PC-3 (cell line): ENCODE measurements at regions not wholly inside any gene's neighbourhood (a gene's known extent, or its start where the extent isn't known, plus 50 kb on each side); places are given as distances from the start of the nearest gene placed in this dataset.

Source experiments
- ATAC-seq: fragments of 200-7000 bp; cut with Tn5 transposase; 2 replicates; pipeline ENCODE4 v1.9.1; 2020; ENCODE audit warnings: mild to moderate bottlenecking, moderate library complexity
- BruUV-seq: library from RNA; stranded (reverse); fragments of 400-500 nt; replicated peaks from 2 replicates; lab custom pipeline; 2021; lab: Mats Ljungman, UMichigan
- CTCF ChIA-PET: fragments of 300-600 bp; sonication (Branson Sonifier 250); formaldehyde crosslinking; loops from one replicate; lab custom pipeline; 2022; ENCODE audit warnings: antibody characterized with exemption; lab: Charles Lee
- POLR2A ChIA-PET: fragments of 300-600 bp; sonication (Branson Sonifier 250); formaldehyde crosslinking; loops from one replicate; lab custom pipeline; 2022; ENCODE audit warnings: antibody characterized with exemption; ENCODE audit not compliant: unreplicated experiment; lab: Charles Lee
- DNase-seq: peaks from one replicate; pipeline ENCODE4 v3.0.0-alpha.2; 2015
- H2AFZ ChIP-seq: fragments of 300-600 bp; sonication (generic); 2 replicates; pipeline ENCODE4 v1.6.0; 2016; ENCODE audit warnings: antibody characterized with exemption, low read length
- H3F3A ChIP-seq: fragments of 300-600 bp; sonication (generic); one replicate; pipeline ENCODE4 v1.6.0; 2017; ENCODE audit warnings: antibody characterized with exemption, low read length, control low read depth, mild to moderate bottlenecking; ENCODE audit not compliant: unreplicated experiment
- H3K27ac ChIP-seq: fragments of 300-600 bp; sonication (generic); 2 replicates; pipeline ENCODE4 v1.5.1; 2016; ENCODE audit warnings: mild to moderate bottlenecking, low read length
- H3K27me3 ChIP-seq: fragments of 300-600 bp; sonication (generic); 2 replicates; pipeline ENCODE4 v1.6.1; 2016; ENCODE audit warnings: low read length, mixed read lengths
- H3K36me3 ChIP-seq: fragments of 300-600 bp; sonication (generic); 2 replicates; pipeline ENCODE4 v1.6.1; 2016; ENCODE audit warnings: low read depth, mixed run types, low read length, mixed read lengths
- H3K4me1 ChIP-seq: fragments of 300-600 bp; sonication (generic); 2 replicates; pipeline ENCODE4 v1.5.1; 2016; ENCODE audit warnings: low read length; ENCODE audit not compliant: insufficient read depth
- H3K4me2 ChIP-seq: fragments of 300-600 bp; sonication (generic); 2 replicates; pipeline ENCODE4 v1.6.0; 2016; ENCODE audit warnings: low read length
- H3K4me3 ChIP-seq: fragments of 300-600 bp; sonication (generic); 2 replicates; pipeline ENCODE4 v1.5.1; 2016; ENCODE audit warnings: mild to moderate bottlenecking, low read length, mixed read lengths
- H3K79me2 ChIP-seq: fragments of 300-600 bp; sonication (generic); 2 replicates; pipeline ENCODE4 v1.6.1; 2017; ENCODE audit warnings: low read length, mixed read lengths
- H3K9ac ChIP-seq: fragments of 300-600 bp; sonication (generic); 2 replicates; pipeline ENCODE4 v1.6.0; 2016; ENCODE audit warnings: mild to moderate bottlenecking, low read length
- H3K9me2 ChIP-seq: fragments of 300-600 bp; sonication (generic); replicated peaks from 2 replicates; pipeline ENCODE4 v1.6.1; 2016; ENCODE audit warnings: mixed run types, low read length, mixed read lengths
- H3K9me3 ChIP-seq: fragments of 300-600 bp; sonication (generic); 2 replicates; pipeline ENCODE4 v1.6.1; 2016; ENCODE audit warnings: low read length, mixed read lengths
- H4K20me1 ChIP-seq: fragments of 300-600 bp; sonication (generic); 2 replicates; pipeline ENCODE4 v1.6.1; 2016; ENCODE audit warnings: low read length, mixed read lengths
- EZH2 ChIP-seq: fragments of 300-600 bp; sonication (generic); IDR thresholded peaks from one replicate; pipeline ENCODE4 v1.6.1; 2017; ENCODE audit warnings: antibody characterized with exemption, mild to moderate bottlenecking, low read length; ENCODE audit not compliant: unreplicated experiment
- EZH2phosphoT487 ChIP-seq: fragments of 300-600 bp; sonication (generic); IDR thresholded peaks from 2 replicates; pipeline ENCODE4 v1.6.1; 2018; ENCODE audit warnings: mild to moderate bottlenecking, antibody characterized with exemption, low read length, borderline replicate concordance
- intact Hi-C: fragments of 100-400 bp; cut with micrococcal nuclease; formaldehyde crosslinking; loops from 2 replicates; pipeline ENCODE4 v1.9.0; 2023
- TF ChIP-seq, protein P1 (sequence below): fragments of 300-600 bp; sonication (generic); conservative IDR thresholded peaks from 2 replicates; pipeline ENCODE4 v1.5.1; 2017; ENCODE audit warnings: antibody characterized with exemption, low read depth, mild to moderate bottlenecking, low read length

DNA sequence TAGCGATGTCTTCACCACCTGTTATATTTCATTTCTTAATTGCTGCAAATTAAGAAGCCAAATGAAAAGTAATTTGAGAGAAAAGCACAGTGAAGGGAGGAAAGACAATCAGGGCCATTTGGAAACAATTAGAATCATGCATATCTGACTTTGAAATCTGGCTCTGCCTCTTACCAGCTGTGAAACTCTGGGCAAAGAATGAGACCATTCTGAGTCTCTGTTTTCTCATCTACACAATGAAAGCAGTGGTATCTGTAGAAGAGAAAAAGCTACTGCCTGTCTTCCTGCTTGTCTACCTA lies 334.5 kb upstream of the CYRIA start:
- no peak for TF ChIP-seq EZH2phosphoT487
- Histone ChIP-seq H3K4me2 (no peak overlapping the region), H3K4me1 (no peaks in the 10 kb centered on the region), H2AFZ (no peak overlapping the region), H3F3A (no peaks in the 10 kb centered on the region), H3K79me2 (no peaks in the 10 kb centered on the region), H3K27ac (no peak overlapping the region), H3K9me3 (peaks cover 20% of the 10 kb centered on the region; the same call in 1 of the 2 replicates), H3K27me3 (no peaks in the 10 kb centered on the region), H3K36me3 (no peaks in the 10 kb centered on the region), H3K4me3 (no peak overlapping the region), H3K9ac (no peak overlapping the region), H4K20me1 (no peaks in the 10 kb centered on the region), H3K9me2 (no peaks in the 10 kb centered on the region)
- no peak for ATAC-seq
- DNase-seq, result no peak
- CTCF ChIA-PET, result no interaction called here
- no TSS peak for BruUV-seq
- POLR2A ChIA-PET, result no interaction called here
- intact Hi-C loops, result no loop called here

DNA sequence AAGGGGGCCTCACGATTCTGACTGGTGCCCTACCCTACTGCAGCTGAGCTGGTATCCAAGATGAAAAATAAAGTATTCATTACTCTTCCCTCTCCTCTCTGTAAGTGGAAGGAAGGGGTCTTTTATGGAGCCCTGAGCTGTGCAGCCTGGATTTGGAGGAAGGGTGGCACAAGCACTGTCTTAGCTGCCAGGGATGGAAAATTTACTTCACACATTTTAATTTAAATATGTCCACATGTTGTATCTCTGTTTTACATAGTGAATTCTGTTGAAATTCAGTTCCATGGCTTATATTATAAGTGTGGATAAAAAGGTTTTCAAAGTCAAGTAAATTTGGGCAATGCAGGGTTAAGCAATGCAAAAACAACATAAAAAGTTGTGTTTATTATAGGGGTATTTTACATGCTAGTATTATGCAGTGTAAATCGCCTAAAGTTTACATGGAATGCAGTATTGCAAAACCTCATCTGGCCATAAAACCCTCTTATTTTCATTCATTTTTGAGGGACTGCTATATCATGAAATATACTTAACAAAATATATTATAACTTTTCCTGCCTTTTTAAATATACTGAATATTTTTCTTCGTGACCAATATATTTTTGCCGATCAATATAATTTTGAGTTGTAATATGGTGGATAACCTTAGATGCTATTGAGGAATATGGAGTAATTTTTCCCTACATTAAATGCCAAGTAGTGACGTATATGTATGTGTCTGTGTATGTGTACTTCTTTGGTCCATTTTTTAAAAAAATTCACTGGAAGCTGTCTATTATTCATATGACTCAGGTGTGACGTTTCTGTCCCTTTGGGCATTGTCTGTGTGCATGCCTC lies 333.9 kb upstream of the CYRIA start:
- Histone ChIP-seq H3F3A (no peaks in the 10 kb centered on the region), H3K4me2 (no peak overlapping the region), H3K36me3 (no peaks in the 10 kb centered on the region), H3K79me2 (no peaks in the 10 kb centered on the region), H3K27ac (no peak overlapping the region), H2AFZ (no peak overlapping the region), H3K9me3 (peaks cover 20% of the 10 kb centered on the region; the same call in 1 of the 2 replicates), H3K4me3 (no peak overlapping the region), H3K9me2 (no peaks in the 10 kb centered on the region), H3K4me1 (no peaks in the 10 kb centered on the region), H3K9ac (no peak overlapping the region), H4K20me1 (no peaks in the 10 kb centered on the region), H3K27me3 (no peaks in the 10 kb centered on the region)
- no peak for ATAC-seq
- intact Hi-C loops, result no loop called here
- no peak for DNase-seq
- TF ChIP-seq EZH2phosphoT487 (no peak), EZH2 (no peak)
- TF ChIP-seq, protein P1, sequence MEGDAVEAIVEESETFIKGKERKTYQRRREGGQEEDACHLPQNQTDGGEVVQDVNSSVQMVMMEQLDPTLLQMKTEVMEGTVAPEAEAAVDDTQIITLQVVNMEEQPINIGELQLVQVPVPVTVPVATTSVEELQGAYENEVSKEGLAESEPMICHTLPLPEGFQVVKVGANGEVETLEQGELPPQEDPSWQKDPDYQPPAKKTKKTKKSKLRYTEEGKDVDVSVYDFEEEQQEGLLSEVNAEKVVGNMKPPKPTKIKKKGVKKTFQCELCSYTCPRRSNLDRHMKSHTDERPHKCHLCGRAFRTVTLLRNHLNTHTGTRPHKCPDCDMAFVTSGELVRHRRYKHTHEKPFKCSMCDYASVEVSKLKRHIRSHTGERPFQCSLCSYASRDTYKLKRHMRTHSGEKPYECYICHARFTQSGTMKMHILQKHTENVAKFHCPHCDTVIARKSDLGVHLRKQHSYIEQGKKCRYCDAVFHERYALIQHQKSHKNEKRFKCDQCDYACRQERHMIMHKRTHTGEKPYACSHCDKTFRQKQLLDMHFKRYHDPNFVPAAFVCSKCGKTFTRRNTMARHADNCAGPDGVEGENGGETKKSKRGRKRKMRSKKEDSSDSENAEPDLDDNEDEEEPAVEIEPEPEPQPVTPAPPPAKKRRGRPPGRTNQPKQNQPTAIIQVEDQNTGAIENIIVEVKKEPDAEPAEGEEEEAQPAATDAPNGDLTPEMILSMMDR, result no peak
- POLR2A ChIA-PET, result no interaction called here
- CTCF ChIA-PET, result no interaction called here
- BruUV-seq, result no TSS peak

DNA sequence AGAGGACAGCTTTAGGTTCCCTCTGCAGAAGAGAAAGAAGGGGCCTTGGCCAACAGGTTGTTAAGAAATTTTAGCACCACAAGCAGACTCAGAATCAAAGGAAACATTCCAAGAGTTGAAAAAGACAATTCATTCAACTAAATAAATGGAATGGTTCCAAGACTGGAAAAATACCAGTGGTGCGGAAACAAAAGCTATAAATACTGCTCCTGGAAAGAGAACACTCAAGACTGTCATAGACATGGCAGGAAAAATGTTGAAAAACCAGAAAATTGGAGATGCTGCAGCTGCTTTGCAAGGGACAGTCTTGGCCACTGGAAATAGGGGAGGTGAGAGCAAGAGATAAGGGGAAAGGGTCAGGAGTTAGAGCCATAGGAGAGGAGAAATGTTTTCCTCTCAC lies 312.7 kb upstream of the CYRIA start:
- ATAC-seq (no peak), DNase-seq (no peak)
- H2AFZ ChIP-seq, result no peak overlapping the region
- intact Hi-C loops, result no loop called here
- no TSS peak for BruUV-seq
- H3K79me2 ChIP-seq, result no peaks in the 10 kb centered on the region
- H3K9me2 ChIP-seq, result no peaks in the 10 kb centered on the region
- no peak overlapping the region for H3K9ac ChIP-seq
- H3K27me3 ChIP-seq, result no peaks in the 10 kb centered on the region
- no peak overlapping the region for H3K27ac ChIP-seq
- no peaks in the 10 kb centered on the region for H3K36me3 ChIP-seq
- no peak overlapping the region for H3K4me2 ChIP-seq
- H3K9me3 ChIP-seq, result peaks cover 3% of the 10 kb centered on the region; the same call in 1 of the 2 replicates
- H3K4me3 ChIP-seq, result no peak overlapping the region
- H3K4me1 ChIP-seq, result no peaks in the 10 kb centered on the region
- H4K20me1 ChIP-seq, result no peaks in the 10 kb centered on the region
- no peak for TF ChIP-seq EZH2
- TF ChIP-seq, protein P1, result no peak
- no peak for TF ChIP-seq EZH2phosphoT487
- CTCF ChIA-PET, result no interaction called here
- no peaks in the 10 kb centered on the region for H3F3A ChIP-seq
- POLR2A ChIA-PET, result no interaction called here
